ENCODE measurements at regions not wholly inside any gene's neighbourhood (a gene's known extent, or its start where the extent isn't known, plus 50 kb on each side); places are given as distances from the start of the nearest gene placed in this dataset.

DNA sequence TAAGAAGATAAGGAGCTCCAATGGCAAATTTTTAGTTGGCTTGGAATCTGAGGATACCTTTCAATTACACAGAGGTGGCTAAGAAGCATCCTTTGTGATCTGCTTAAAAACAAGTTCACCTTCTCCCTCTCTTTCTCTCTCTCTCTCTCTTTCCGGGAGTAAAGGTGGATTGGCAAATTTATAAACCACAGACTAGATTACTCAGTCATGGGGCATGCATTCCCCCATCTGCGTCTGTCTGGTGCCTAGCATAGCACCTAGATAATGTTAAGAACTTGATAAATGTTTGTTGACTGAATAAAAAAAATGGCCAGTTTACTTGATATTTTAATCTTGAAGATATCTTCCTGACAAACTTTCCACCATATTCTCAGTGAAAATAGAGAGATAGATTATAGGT, 312.3 kb downstream of the CDC5L start:
- Histone ChIP-seq H3K4me3 (no peak overlapping the region), H3K27ac (no peak overlapping the region), H3K36me3 (no peaks in the 10 kb centered on the region), H3K27me3 (no peaks in the 10 kb centered on the region), H3K9me3 (no peaks in the 10 kb centered on the region), H3K4me1 (no peaks in the 10 kb centered on the region)
- intact Hi-C loops (cut with DNase I), result no loop called here
- DNase-seq, result no peak
- TF ChIP-seq, protein P1, sequence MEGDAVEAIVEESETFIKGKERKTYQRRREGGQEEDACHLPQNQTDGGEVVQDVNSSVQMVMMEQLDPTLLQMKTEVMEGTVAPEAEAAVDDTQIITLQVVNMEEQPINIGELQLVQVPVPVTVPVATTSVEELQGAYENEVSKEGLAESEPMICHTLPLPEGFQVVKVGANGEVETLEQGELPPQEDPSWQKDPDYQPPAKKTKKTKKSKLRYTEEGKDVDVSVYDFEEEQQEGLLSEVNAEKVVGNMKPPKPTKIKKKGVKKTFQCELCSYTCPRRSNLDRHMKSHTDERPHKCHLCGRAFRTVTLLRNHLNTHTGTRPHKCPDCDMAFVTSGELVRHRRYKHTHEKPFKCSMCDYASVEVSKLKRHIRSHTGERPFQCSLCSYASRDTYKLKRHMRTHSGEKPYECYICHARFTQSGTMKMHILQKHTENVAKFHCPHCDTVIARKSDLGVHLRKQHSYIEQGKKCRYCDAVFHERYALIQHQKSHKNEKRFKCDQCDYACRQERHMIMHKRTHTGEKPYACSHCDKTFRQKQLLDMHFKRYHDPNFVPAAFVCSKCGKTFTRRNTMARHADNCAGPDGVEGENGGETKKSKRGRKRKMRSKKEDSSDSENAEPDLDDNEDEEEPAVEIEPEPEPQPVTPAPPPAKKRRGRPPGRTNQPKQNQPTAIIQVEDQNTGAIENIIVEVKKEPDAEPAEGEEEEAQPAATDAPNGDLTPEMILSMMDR (IDR thresholded peaks at IDR 0.05), result no peak
- no peak for TF ChIP-seq POLR2A (IDR thresholded peaks at IDR 0.05)
- WGBS, 2 donors, result 71 to 80% methylated on average over 2 of the region's 2 CpGs

DNA sequence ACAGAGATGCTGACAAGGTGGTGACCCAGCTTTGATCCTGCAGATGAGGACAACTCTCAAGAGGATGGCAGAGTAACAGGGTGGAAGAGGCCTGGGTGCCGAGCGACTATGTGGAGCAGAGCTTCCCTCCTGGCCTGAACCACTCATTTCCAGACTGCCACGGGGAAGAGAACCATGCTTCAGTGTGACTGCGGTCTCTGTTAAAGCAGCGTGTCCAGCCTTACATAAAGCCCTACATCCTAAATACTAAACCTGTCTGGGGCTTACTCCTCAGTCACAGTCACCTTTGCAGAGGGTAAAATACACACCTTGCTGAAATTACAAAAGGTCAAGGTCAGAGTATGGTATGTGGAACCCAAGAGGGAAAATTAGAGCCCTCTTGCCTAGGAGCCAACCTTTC, 312.9 kb downstream of the CDC5L start:
- TF ChIP-seq, protein P1 (IDR thresholded peaks at IDR 0.05), result no peak
- TF ChIP-seq POLR2A (IDR thresholded peaks at IDR 0.05), result no peak
- H3K4me1 ChIP-seq, result no peaks in the 10 kb centered on the region
- no peak for DNase-seq
- intact Hi-C loops (cut with DNase I), result no loop called here
- no peaks in the 10 kb centered on the region for H3K27me3 ChIP-seq
- H3K36me3 ChIP-seq, result no peaks in the 10 kb centered on the region
- no peak overlapping the region for H3K4me3 ChIP-seq
- no peak overlapping the region for H3K27ac ChIP-seq
- WGBS, 2 donors, result 85 to 95% methylated on average over 4 to 5 of the region's 5 CpGs
- no peaks in the 10 kb centered on the region for H3K9me3 ChIP-seq

DNA sequence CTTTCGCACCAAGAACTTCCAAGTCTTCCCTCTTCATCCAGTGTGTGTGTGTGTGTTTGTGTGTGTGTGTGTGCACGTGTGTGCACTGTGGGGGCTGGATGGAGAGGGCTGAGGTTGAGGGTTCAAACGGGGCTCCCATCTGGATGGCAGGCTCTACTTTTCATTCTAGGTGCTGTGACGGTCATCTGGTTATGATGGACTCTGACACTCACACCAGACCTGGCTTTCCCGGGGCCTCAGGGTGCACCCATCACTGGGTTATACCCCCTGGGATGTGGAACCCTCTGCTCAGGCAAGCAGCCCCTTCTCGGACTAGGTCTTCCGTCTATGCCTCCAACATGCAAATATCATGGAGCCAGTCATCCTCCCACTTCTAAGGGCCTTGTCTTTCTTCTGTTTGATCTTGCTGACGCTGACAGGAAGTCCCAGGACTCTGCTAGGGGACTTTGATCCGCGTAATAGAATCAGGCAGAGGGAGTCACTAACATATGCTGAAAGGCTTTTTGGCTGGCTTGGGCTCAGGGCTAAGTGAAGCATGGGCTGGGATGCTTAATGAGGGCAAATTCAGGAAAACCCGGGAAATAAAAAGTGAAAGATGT, 313.6 kb downstream of the CDC5L start:
- H3K4me1 ChIP-seq, result no peaks in the 10 kb centered on the region
- H3K36me3 ChIP-seq, result no peaks in the 10 kb centered on the region
- WGBS, 2 donors, result 60 to 71% methylated on average over 4 to 11 of the region's 11 CpGs
- H3K27ac ChIP-seq, result no peak overlapping the region
- H3K4me3 ChIP-seq, result no peak overlapping the region
- intact Hi-C loops (cut with DNase I), result no loop called here
- no peaks in the 10 kb centered on the region for H3K9me3 ChIP-seq
- no peak for DNase-seq
- no peaks in the 10 kb centered on the region for H3K27me3 ChIP-seq
- TF ChIP-seq POLR2A (IDR thresholded peaks at IDR 0.05), result no peak
- TF ChIP-seq, protein P1 (IDR thresholded peaks at IDR 0.05), result no peak

DNA sequence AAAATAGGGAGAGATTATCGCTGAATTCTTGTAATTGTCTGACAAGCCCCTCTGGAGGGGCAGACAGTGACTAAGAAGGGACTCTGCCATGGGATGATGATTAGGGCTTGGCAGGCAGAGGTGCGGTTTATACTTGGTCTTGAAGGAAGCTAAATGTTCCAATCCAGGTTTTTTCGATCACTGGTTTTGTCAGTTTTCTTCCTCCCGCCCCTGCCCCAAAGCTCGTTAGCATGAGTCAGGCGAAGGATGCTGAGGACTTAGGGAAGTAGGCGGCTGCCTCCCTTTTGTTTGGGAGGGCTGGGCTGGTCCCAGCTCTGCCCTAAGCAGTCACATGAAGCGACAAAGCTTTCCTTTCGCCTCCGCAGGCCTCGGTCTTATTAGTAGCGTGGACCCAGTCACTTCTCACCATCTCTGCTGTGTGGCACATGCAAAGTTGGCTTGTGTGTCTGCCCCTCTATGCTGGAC, 314.2 kb downstream of the CDC5L start:
- no peak for DNase-seq
- Histone ChIP-seq H3K27ac (no peak overlapping the region), H3K36me3 (no peaks in the 10 kb centered on the region), H3K27me3 (no peaks in the 10 kb centered on the region), H3K4me1 (no peaks in the 10 kb centered on the region), H3K9me3 (no peaks in the 10 kb centered on the region), H3K4me3 (no peak overlapping the region)
- intact Hi-C loops (cut with DNase I), result no loop called here
- TF ChIP-seq, protein P1 (IDR thresholded peaks at IDR 0.05), result no peak
- TF ChIP-seq POLR2A (IDR thresholded peaks at IDR 0.05), result no peak
- WGBS, 2 donors, result 78 to 80% methylated on average over 6 to 7 of the region's 12 CpGs

DNA sequence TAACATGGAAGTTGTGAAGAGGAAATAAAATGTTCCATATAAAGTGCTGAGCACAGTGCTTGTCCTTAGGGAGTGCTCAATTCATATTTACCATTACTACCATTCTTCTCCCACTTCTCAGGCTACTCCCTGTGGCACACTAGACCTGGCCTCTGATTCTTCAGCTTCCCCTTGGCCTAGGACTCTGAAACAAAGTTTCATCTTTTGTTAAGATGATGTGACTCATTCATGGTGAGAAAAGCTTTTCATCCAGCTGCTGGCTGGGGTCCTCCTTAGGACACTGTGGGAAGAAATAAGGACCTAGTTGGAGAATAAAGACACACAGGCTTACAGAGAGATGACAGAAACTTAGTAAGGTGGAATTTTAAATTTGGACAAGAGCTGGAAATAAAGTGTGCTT, 314.8 kb downstream of the CDC5L start:
- no peaks in the 10 kb centered on the region for H3K9me3 ChIP-seq
- no peaks in the 10 kb centered on the region for H3K27me3 ChIP-seq
- no peak overlapping the region for H3K4me3 ChIP-seq
- no peak for DNase-seq
- TF ChIP-seq POLR2A (IDR thresholded peaks at IDR 0.05), result no peak
- TF ChIP-seq, protein P1 (IDR thresholded peaks at IDR 0.05), result no peak
- no peaks in the 10 kb centered on the region for H3K36me3 ChIP-seq
- H3K27ac ChIP-seq, result no peak overlapping the region
- H3K4me1 ChIP-seq, result no peaks in the 10 kb centered on the region
- intact Hi-C loops (cut with DNase I), result no loop called here
